H9 (cell line): ENCODE measurements at regions not wholly inside any gene's neighbourhood (a gene's known extent, or its start where the extent isn't known, plus 50 kb on each side); places are given as distances from the start of the nearest gene placed in this dataset.

ENCODE experiments used
- DNase-seq: peaks from one replicate; pipeline ENCODE4 v3.0.0-alpha.2; 2017
- H2AFZ ChIP-seq: one replicate; pipeline ENCODE4 v1.6.1; 2013; ENCODE audit warnings: mild to moderate bottlenecking, low read length, control low read depth, moderate library complexity
- H2AK5ac ChIP-seq: 2 replicates; pipeline ENCODE4 v1.6.1; 2013; ENCODE audit warnings: low read length, control low read depth, mixed read lengths; ENCODE audit not compliant: insufficient read length
- H2BK120ac ChIP-seq: one replicate; pipeline ENCODE4 v1.6.1; 2013; ENCODE audit warnings: low read depth, mild to moderate bottlenecking, low read length, control low read depth, inconsistent platforms; ENCODE audit not compliant: poor library complexity, severe bottlenecking
- H2BK12ac ChIP-seq: 2 replicates; pipeline ENCODE4 v1.6.1; 2013; ENCODE audit warnings: low read length, control low read depth, mixed read lengths, low read depth; ENCODE audit not compliant: insufficient read length
- H2BK15ac ChIP-seq: 2 replicates; pipeline ENCODE4 v1.6.1; 2013; ENCODE audit warnings: low read depth, low read length, control low read depth
- H2BK20ac ChIP-seq: one replicate; pipeline ENCODE4 v1.6.1; 2013; ENCODE audit warnings: low read depth, mild to moderate bottlenecking, low read length, control low read depth, inconsistent platforms; ENCODE audit not compliant: poor library complexity, severe bottlenecking
- H2BK5ac ChIP-seq: 2 replicates; pipeline ENCODE4 v1.6.1; 2013; ENCODE audit warnings: low read length, control low read depth, mixed read lengths; ENCODE audit not compliant: insufficient read length
- H3K14ac ChIP-seq: 2 replicates; pipeline ENCODE4 v1.6.1; 2013; ENCODE audit warnings: low read length, control low read depth; ENCODE audit not compliant: insufficient read depth
- H3K18ac ChIP-seq: 2 replicates; pipeline ENCODE4 v1.6.1; 2013; ENCODE audit warnings: low read depth, mild to moderate bottlenecking, mixed read lengths, low read length, control low read depth; ENCODE audit not compliant: insufficient read length
- H3K23ac ChIP-seq: 2 replicates; pipeline ENCODE4 v1.6.1; 2013; ENCODE audit warnings: low read length, control low read depth, mixed read lengths, low read depth; ENCODE audit not compliant: insufficient read length
- H3K23me2 ChIP-seq: 2 replicates; pipeline ENCODE4 v1.6.1; 2013; ENCODE audit warnings: low read depth, mild to moderate bottlenecking, mixed read lengths, low read length, control low read depth; ENCODE audit not compliant: insufficient read length, poor library complexity, severe bottlenecking
- H3K27ac ChIP-seq: 2 replicates; pipeline ENCODE4 v1.5.1; 2013; ENCODE audit warnings: low read length, control low read depth, mixed read lengths, low read depth; ENCODE audit not compliant: insufficient read length
- H3K27me3 ChIP-seq: 2 replicates; pipeline ENCODE4 v1.6.1; 2013; ENCODE audit warnings: low read length, control low read depth, inconsistent platforms; ENCODE audit not compliant: insufficient read depth
- H3K4ac ChIP-seq: 2 replicates; pipeline ENCODE4 v1.6.1; 2013; ENCODE audit warnings: low read depth, mild to moderate bottlenecking, control low read depth, inconsistent platforms, low read length, moderate library complexity
- H3K4me1 ChIP-seq: 2 replicates; pipeline ENCODE4 v1.6.1; 2013; ENCODE audit warnings: low read length, control low read depth, inconsistent platforms; ENCODE audit not compliant: insufficient read depth
- H3K4me2 ChIP-seq: 2 replicates; pipeline ENCODE4 v1.6.1; 2013; ENCODE audit warnings: low read length, control low read depth, mixed read lengths; ENCODE audit not compliant: insufficient read length, insufficient read depth
- H3K56ac ChIP-seq: 2 replicates; pipeline ENCODE4 v1.6.1; 2013; ENCODE audit warnings: low read depth, mild to moderate bottlenecking, mixed read lengths, low read length, control low read depth; ENCODE audit not compliant: insufficient read length
- H3K79me1 ChIP-seq: 2 replicates; pipeline ENCODE4 v1.6.1; 2013; ENCODE audit warnings: low read depth, mild to moderate bottlenecking, moderate library complexity, low read length, control low read depth, inconsistent platforms; ENCODE audit not compliant: insufficient read depth, poor library complexity, severe bottlenecking
- H3K79me2 ChIP-seq: 2 replicates; pipeline ENCODE4 v1.6.1; 2013; ENCODE audit warnings: low read length, control low read depth, inconsistent platforms; ENCODE audit not compliant: insufficient read depth
- H3K9ac ChIP-seq: 2 replicates; pipeline ENCODE4 v1.6.1; 2013; ENCODE audit warnings: low read length, control low read depth, mixed read lengths; ENCODE audit not compliant: insufficient read length; ENCODE audit errors: extremely low read depth
- H3K9me3 ChIP-seq: one replicate; pipeline ENCODE4 v1.6.1; 2013; ENCODE audit warnings: low read depth, low read length, inconsistent platforms; ENCODE audit not compliant: control insufficient read depth
- H3T11ph ChIP-seq: one replicate; pipeline ENCODE4 v1.6.1; 2013; ENCODE audit warnings: mild to moderate bottlenecking, low read length, control low read depth, inconsistent platforms
- H4K20me1 ChIP-seq: one replicate; pipeline ENCODE4 v1.6.1; 2013; ENCODE audit not compliant: control insufficient read depth, insufficient read length, insufficient read depth
- H4K5ac ChIP-seq: 2 replicates; pipeline ENCODE4 v1.6.1; 2013; ENCODE audit warnings: low read depth, mild to moderate bottlenecking, mixed read lengths, low read length, control low read depth; ENCODE audit not compliant: insufficient read length
- H4K8ac ChIP-seq: replicated peaks from 2 replicates; pipeline ENCODE4 v1.6.1; 2013; ENCODE audit warnings: low read length, control low read depth, mixed read lengths, low read depth; ENCODE audit not compliant: insufficient read length
- H4K91ac ChIP-seq: 2 replicates; pipeline ENCODE4 v1.6.1; 2013; ENCODE audit warnings: low read depth, mild to moderate bottlenecking, moderate library complexity, mixed read lengths, low read length, control low read depth; ENCODE audit not compliant: insufficient read length
- H3K27ac Mint-ChIP-seq, 3 experiments: 2 replicates in 2 of 3; 3 replicates in 1 of 3; pipeline ENCODE4 v1.8.0; 2020 to 2021; ENCODE audit warnings: mixed read lengths in 3 of 3, mild to moderate bottlenecking in 1 of 3, moderate library complexity in 1 of 3
- H3K27me3 Mint-ChIP-seq: 2 replicates; pipeline ENCODE4 v1.8.0; 2021; ENCODE audit warnings: low read depth, mild to moderate bottlenecking, moderate library complexity, mixed read lengths
- H3K36me3 Mint-ChIP-seq, 3 experiments: 2 replicates in 2 of 3; 3 replicates in 1 of 3; pipeline ENCODE4 v1.8.0; 2020 to 2021; ENCODE audit warnings: low read depth in 3 of 3, mixed read lengths in 3 of 3; ENCODE audit not compliant: insufficient read depth in 1 of 3
- H3K4me1 Mint-ChIP-seq, 2 experiments: 2 replicates each; pipeline ENCODE4 v1.8.0; 2020; ENCODE audit warnings: mixed read lengths in 2 of 2
- H3K4me3 Mint-ChIP-seq, 2 experiments: 2 replicates in 1 of 2; 3 replicates in 1 of 2; pipeline ENCODE4 v1.8.0; 2020 to 2021; ENCODE audit warnings: mild to moderate bottlenecking in 2 of 2, mixed read lengths in 2 of 2, moderate library complexity in 1 of 2
- H3K9me3 Mint-ChIP-seq, 2 experiments: 2 replicates in 1 of 2; 3 replicates in 1 of 2; pipeline ENCODE4 v1.8.0; 2020; ENCODE audit warnings: mild to moderate bottlenecking in 2 of 2, mixed read lengths in 2 of 2, moderate library complexity in 1 of 2
- WGBS: extraction: QIAGEN DNeasy Blood & Tissue Kit; methylation state at CpG from one replicate; pipeline ENCODE4 v1.1.7; 2013; ENCODE audit warnings: missing lambda C conversion rate, low lambda C conversion rate, mixed read lengths; ENCODE audit not compliant: insufficient read length; ENCODE audit errors: extremely low coverage; 5-methylcytosine and 5-hydroxymethylcytosine counted together
- TF ChIP-seq, protein P1 (sequence below): fragments of 200-600 bp; sonication (generic); conservative IDR thresholded peaks from 3 replicates; pipeline ENCODE4 v1.8.0; 2021; ENCODE audit warnings: antibody characterized with exemption, mild to moderate bottlenecking

DNA sequence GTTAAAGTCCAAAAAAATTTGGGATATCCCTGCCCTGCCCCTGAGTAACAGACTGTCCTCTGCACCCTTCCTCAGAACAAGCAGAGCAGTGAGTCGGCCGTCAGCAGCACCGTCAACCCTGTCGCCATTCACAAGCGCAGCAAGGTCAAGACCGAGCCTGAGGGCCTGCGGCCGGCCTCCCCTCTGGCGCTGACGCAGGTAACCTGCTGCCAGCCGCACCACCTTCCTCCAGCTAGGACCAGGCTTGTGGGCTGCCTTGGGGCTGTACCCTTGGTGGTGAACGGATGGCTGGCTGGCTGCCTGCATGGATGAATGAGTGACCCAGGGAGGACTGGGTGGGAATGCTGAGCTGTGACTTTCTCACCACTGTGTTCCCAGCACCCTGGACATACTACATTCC lies 236.2 kb downstream of the GLI2 start:
- no peaks in the 10 kb centered on the region for H3K23me2 ChIP-seq
- H3K27me3 ChIP-seq = no peaks in the 10 kb centered on the region
- no peak overlapping the region for H3T11ph ChIP-seq
- no peaks in the 10 kb centered on the region for H3K79me2 ChIP-seq
- no CpG with 5 or more reads among the region's 12 CpGs for WGBS
- H3K4me1 Mint-ChIP-seq = peaks cover 5 to 6% of the 10 kb centered on the region in 2 experiments
- no peak overlapping the region for H4K8ac ChIP-seq
- H3K9me3 Mint-ChIP-seq = no peaks in the 10 kb centered on the region
- no peaks in the 10 kb centered on the region for H4K20me1 ChIP-seq
- no peaks in the 10 kb centered on the region for H3K9me3 ChIP-seq
- H2BK120ac ChIP-seq = no peak overlapping the region
- no peak overlapping the region for H2AFZ ChIP-seq
- no peak overlapping the region for H3K9ac ChIP-seq
- H3K4me3 Mint-ChIP-seq = no peak overlapping the region
- no peak overlapping the region for H2BK15ac ChIP-seq
- no peak overlapping the region for H3K56ac ChIP-seq
- no peak overlapping the region for H2BK5ac ChIP-seq
- no peak overlapping the region for H3K27ac ChIP-seq
- TF ChIP-seq, protein P1, sequence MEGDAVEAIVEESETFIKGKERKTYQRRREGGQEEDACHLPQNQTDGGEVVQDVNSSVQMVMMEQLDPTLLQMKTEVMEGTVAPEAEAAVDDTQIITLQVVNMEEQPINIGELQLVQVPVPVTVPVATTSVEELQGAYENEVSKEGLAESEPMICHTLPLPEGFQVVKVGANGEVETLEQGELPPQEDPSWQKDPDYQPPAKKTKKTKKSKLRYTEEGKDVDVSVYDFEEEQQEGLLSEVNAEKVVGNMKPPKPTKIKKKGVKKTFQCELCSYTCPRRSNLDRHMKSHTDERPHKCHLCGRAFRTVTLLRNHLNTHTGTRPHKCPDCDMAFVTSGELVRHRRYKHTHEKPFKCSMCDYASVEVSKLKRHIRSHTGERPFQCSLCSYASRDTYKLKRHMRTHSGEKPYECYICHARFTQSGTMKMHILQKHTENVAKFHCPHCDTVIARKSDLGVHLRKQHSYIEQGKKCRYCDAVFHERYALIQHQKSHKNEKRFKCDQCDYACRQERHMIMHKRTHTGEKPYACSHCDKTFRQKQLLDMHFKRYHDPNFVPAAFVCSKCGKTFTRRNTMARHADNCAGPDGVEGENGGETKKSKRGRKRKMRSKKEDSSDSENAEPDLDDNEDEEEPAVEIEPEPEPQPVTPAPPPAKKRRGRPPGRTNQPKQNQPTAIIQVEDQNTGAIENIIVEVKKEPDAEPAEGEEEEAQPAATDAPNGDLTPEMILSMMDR = no peak
- H3K36me3 Mint-ChIP-seq = peaks cover 38 to 80% (median 75%) of the 10 kb centered on the region in 3 experiments
- no peak for DNase-seq
- no peak overlapping the region for H3K4ac ChIP-seq
- H4K5ac ChIP-seq = no peak overlapping the region
- no peaks in the 10 kb centered on the region for H3K4me1 ChIP-seq
- H2AK5ac ChIP-seq = no peak overlapping the region
- no peaks in the 10 kb centered on the region for H3K27me3 Mint-ChIP-seq
- no peak overlapping the region for H3K4me2 ChIP-seq
- H3K27ac Mint-ChIP-seq = no peak overlapping the region
- H3K18ac ChIP-seq = no peak overlapping the region
- no peak overlapping the region for H2BK20ac ChIP-seq
- no peak overlapping the region for H3K23ac ChIP-seq
- H4K91ac ChIP-seq = no peak overlapping the region
- H2BK12ac ChIP-seq = no peak overlapping the region
- no peak overlapping the region for H3K14ac ChIP-seq
- H3K79me1 ChIP-seq = no peaks in the 10 kb centered on the region
